ENCODE measurements at regions not wholly inside any gene's neighbourhood (a gene's known extent, or its start where the extent isn't known, plus 50 kb on each side); places are given as distances from the start of the nearest gene placed in this dataset.

DNA sequence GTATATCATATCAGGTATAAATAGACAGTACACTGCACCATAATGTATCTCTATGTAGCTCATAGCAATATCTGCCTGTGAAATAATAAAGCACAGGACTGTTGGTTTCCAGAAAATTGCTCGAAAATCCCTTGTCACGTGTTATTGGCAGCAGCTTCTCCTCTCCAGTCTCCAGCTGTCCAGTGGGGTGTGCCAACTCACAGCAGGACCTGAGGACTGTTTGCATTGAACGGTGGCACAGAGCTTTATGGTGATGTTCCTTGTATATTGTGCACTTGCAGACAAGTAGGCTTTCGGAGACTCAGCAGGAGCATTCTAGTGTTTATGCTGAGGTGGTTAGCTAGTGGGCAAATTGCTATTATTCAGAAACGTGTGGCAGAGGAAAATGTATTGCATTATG, 182.2 kb upstream of the ATP5MC3 start:
- no peak for ATAC-seq

DNA sequence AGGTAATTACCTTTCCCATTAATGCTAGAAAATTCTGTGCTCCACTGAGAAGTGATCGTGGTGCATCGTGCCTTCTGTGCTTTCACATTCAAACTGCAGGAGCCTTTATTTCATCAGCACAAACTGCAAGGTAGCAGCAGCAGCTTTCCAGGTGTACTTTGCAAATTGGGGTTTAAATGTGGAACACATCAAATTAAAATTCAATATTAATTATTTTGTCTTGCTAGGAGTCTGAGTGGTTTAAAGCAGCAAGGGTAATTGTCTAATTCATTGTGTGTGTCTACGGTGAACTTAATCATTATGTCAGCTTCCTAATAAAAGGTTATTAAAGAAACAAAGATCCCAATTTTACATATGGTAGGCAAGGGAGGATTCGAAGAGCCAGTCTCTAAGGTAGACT, 180.8 kb upstream of the ATP5MC3 start:
- no peak for ATAC-seq
- no peak for TF ChIP-seq ZNF8 (CRISPR knock-in tag; IDR thresholded peaks at IDR 0.05)
- TF ChIP-seq ZC3H10 (CRISPR knock-in tag; IDR thresholded peaks at IDR 0.05): no peak
- TF ChIP-seq CSDC2 (CRISPR knock-in tag; IDR thresholded peaks at IDR 0.05): no peak
- no peak for TF ChIP-seq ARNTL (CRISPR knock-in tag; IDR thresholded peaks at IDR 0.05; ENCODE audit: borderline replicate concordance, low read depth)
- no peak for TF ChIP-seq RARB (CRISPR knock-in tag; IDR thresholded peaks at IDR 0.05)
- TF ChIP-seq, protein P1, sequence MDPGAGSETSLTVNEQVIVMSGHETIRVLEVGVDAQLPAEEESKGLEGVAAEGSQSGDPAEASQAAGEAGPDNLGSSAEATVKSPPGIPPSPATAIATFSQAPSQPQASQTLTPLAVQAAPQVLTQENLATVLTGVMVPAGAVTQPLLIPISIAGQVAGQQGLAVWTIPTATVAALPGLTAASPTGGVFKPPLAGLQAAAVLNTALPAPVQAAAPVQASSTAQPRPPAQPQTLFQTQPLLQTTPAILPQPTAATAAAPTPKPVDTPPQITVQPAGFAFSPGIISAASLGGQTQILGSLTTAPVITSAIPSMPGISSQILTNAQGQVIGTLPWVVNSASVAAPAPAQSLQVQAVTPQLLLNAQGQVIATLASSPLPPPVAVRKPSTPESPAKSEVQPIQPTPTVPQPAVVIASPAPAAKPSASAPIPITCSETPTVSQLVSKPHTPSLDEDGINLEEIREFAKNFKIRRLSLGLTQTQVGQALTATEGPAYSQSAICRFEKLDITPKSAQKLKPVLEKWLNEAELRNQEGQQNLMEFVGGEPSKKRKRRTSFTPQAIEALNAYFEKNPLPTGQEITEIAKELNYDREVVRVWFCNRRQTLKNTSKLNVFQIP (CRISPR knock-in tag; IDR thresholded peaks at IDR 0.05; ENCODE audit: borderline replicate concordance, low read depth): no peak
- TF ChIP-seq ZFP30 (CRISPR knock-in tag; IDR thresholded peaks at IDR 0.05): no peak
- TF ChIP-seq TCF4 (CRISPR knock-in tag; IDR thresholded peaks at IDR 0.05; ENCODE audit: borderline replicate concordance): no peak
- TF ChIP-seq GLIS3 (CRISPR knock-in tag; IDR thresholded peaks at IDR 0.05): no peak
- no peak for TF ChIP-seq TOX (CRISPR knock-in tag; IDR thresholded peaks at IDR 0.05; ENCODE audit: borderline replicate concordance)
- no peak for TF ChIP-seq OSR1 (CRISPR knock-in tag; IDR thresholded peaks at IDR 0.05)
- no peak for TF ChIP-seq ZNF565 (CRISPR knock-in tag; conservative IDR thresholded peaks at IDR 0.05; ENCODE audit: low read depth)

More for the DNA sequence above, 182.2 kb upstream of the ATP5MC3 start:
- TF ChIP-seq, protein P2, sequence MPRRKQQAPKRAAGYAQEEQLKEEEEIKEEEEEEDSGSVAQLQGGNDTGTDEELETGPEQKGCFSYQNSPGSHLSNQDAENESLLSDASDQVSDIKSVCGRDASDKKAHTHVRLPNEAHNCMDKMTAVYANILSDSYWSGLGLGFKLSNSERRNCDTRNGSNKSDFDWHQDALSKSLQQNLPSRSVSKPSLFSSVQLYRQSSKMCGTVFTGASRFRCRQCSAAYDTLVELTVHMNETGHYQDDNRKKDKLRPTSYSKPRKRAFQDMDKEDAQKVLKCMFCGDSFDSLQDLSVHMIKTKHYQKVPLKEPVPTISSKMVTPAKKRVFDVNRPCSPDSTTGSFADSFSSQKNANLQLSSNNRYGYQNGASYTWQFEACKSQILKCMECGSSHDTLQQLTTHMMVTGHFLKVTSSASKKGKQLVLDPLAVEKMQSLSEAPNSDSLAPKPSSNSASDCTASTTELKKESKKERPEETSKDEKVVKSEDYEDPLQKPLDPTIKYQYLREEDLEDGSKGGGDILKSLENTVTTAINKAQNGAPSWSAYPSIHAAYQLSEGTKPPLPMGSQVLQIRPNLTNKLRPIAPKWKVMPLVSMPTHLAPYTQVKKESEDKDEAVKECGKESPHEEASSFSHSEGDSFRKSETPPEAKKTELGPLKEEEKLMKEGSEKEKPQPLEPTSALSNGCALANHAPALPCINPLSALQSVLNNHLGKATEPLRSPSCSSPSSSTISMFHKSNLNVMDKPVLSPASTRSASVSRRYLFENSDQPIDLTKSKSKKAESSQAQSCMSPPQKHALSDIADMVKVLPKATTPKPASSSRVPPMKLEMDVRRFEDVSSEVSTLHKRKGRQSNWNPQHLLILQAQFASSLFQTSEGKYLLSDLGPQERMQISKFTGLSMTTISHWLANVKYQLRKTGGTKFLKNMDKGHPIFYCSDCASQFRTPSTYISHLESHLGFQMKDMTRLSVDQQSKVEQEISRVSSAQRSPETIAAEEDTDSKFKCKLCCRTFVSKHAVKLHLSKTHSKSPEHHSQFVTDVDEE (CRISPR knock-in tag; IDR thresholded peaks at IDR 0.05): no peak
- TF ChIP-seq, protein P3, sequence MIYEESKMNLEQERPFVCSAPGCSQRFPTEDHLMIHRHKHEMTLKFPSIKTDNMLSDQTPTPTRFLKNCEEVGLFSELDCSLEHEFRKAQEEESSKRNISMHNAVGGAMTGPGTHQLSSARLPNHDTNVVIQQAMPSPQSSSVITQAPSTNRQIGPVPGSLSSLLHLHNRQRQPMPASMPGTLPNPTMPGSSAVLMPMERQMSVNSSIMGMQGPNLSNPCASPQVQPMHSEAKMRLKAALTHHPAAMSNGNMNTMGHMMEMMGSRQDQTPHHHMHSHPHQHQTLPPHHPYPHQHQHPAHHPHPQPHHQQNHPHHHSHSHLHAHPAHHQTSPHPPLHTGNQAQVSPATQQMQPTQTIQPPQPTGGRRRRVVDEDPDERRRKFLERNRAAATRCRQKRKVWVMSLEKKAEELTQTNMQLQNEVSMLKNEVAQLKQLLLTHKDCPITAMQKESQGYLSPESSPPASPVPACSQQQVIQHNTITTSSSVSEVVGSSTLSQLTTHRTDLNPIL (CRISPR knock-in tag; IDR thresholded peaks at IDR 0.05; ENCODE audit: low read depth): no peak
- TF ChIP-seq ZFP30 (CRISPR knock-in tag; IDR thresholded peaks at IDR 0.05) (no peak), SNAI2 (CRISPR knock-in tag; IDR thresholded peaks at IDR 0.05) (no peak), CSDC2 (CRISPR knock-in tag; IDR thresholded peaks at IDR 0.05) (no peak), ISL1 (CRISPR knock-in tag; IDR thresholded peaks at IDR 0.05) (no peak), ZFP3 (CRISPR knock-in tag; IDR thresholded peaks at IDR 0.05) (no peak), OSR1 (CRISPR knock-in tag; IDR thresholded peaks at IDR 0.05) (no peak), ZNF565 (CRISPR knock-in tag; conservative IDR thresholded peaks at IDR 0.05; ENCODE audit: low read depth) (no peak), TOX (CRISPR knock-in tag; IDR thresholded peaks at IDR 0.05; ENCODE audit: borderline replicate concordance) (no peak), ZNF8 (CRISPR knock-in tag; IDR thresholded peaks at IDR 0.05) (no peak), ESRRG (CRISPR knock-in tag; IDR thresholded peaks at IDR 0.05) (no peak), RARB (CRISPR knock-in tag; IDR thresholded peaks at IDR 0.05) (no peak), ARNTL (CRISPR knock-in tag; IDR thresholded peaks at IDR 0.05; ENCODE audit: borderline replicate concordance, low read depth) (no peak), BACH2 (CRISPR knock-in tag; IDR thresholded peaks at IDR 0.05; ENCODE audit: borderline replicate concordance) (no peak)
- TF ChIP-seq, protein P1 (CRISPR knock-in tag; IDR thresholded peaks at IDR 0.05; ENCODE audit: borderline replicate concordance, low read depth): no peak
- TF ChIP-seq, protein P4, sequence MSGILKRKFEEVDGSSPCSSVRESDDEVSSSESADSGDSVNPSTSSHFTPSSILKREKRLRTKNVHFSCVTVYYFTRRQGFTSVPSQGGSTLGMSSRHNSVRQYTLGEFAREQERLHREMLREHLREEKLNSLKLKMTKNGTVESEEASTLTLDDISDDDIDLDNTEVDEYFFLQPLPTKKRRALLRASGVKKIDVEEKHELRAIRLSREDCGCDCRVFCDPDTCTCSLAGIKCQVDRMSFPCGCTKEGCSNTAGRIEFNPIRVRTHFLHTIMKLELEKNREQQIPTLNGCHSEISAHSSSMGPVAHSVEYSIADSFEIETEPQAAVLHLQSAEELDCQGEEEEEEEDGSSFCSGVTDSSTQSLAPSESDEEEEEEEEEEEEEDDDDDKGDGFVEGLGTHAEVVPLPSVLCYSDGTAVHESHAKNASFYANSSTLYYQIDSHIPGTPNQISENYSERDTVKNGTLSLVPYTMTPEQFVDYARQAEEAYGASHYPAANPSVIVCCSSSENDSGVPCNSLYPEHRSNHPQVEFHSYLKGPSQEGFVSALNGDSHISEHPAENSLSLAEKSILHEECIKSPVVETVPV (CRISPR knock-in tag; IDR thresholded peaks at IDR 0.05): no peak

DNA sequence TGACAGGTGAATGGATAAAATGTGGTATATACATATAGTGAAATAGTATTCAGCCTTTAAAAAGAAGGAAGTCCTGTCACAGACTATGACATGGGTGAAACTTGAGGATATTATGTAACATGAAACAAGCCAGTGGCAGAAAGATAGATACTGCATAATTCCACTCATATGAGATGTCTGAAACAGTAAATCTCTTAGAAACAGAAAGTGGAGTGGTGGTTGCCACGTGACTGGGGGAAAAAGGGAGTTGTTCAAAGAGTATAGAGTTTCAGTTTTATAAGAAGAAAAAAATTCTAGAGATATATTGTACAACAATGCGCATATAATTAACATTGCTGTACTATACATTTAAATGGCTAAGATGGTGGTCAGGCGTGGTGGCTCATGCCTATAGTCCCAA, 178.2 kb upstream of the ATP5MC3 start:
- ATAC-seq: no peak
- TF ChIP-seq, protein P2 (CRISPR knock-in tag; IDR thresholded peaks at IDR 0.05): no peak
- TF ChIP-seq ZFP30 (CRISPR knock-in tag; IDR thresholded peaks at IDR 0.05) (no peak), SNAI2 (CRISPR knock-in tag; IDR thresholded peaks at IDR 0.05) (no peak), ISL1 (CRISPR knock-in tag; IDR thresholded peaks at IDR 0.05) (no peak), ZNF565 (CRISPR knock-in tag; conservative IDR thresholded peaks at IDR 0.05; ENCODE audit: low read depth) (no peak), BACH2 (CRISPR knock-in tag; IDR thresholded peaks at IDR 0.05; ENCODE audit: borderline replicate concordance) (no peak), TOX (CRISPR knock-in tag; IDR thresholded peaks at IDR 0.05; ENCODE audit: borderline replicate concordance) (no peak), RARB (CRISPR knock-in tag; IDR thresholded peaks at IDR 0.05) (no peak), ZNF70 (CRISPR knock-in tag; IDR thresholded peaks at IDR 0.05) (no peak)
- TF ChIP-seq, protein P3 (CRISPR knock-in tag; IDR thresholded peaks at IDR 0.05; ENCODE audit: low read depth): no peak
